HEK293 (cell line): ENCODE measurements at regions not wholly inside any gene's neighbourhood (a gene's known extent, or its start where the extent isn't known, plus 50 kb on each side); places are given as distances from the start of the nearest gene placed in this dataset.

ENCODE experiments used
- CTCF ChIA-PET: fragments of 350-600 bp; formaldehyde crosslinking; extraction: SDS; loops from one replicate; lab custom pipeline; 2021; ENCODE audit warnings: antibody characterized with exemption; lab: Yijun Ruan, JAX
- POLR2A ChIA-PET: fragments of 300-600 bp; formaldehyde crosslinking; extraction: SDS; loops from one replicate; lab custom pipeline; 2020; ENCODE audit warnings: antibody characterized with exemption, inconsistent platforms; lab: Yijun Ruan, JAX
- H3K27ac ChIP-seq: fragments of 200-500 bp; sonication (Bioruptor generic); 2 replicates; pipeline ENCODE4 v1.5.1; 2014; ENCODE audit warnings: low read depth, low read length, control low read depth, inconsistent platforms; ENCODE audit errors: extremely low read depth
- H3K36me3 ChIP-seq, 2 experiments: fragments of 200-500 bp in 1 of 2; sonication (Bioruptor generic) in 1 of 2; 1 replicate in 1 of 2; 2 replicates in 1 of 2; pipeline ENCODE4 v1.5.1; 2014 to 2017; ENCODE audit warnings: inconsistent platforms in 2 of 2, low read length in 2 of 2; ENCODE audit not compliant: control insufficient read depth in 2 of 2, insufficient read depth in 1 of 2
- H3K4me1 ChIP-seq: fragments of 200-500 bp; sonication (Bioruptor generic); 2 replicates; pipeline ENCODE4 v1.5.1; 2014; ENCODE audit warnings: mild to moderate bottlenecking, low read length, inconsistent platforms; ENCODE audit not compliant: control insufficient read depth, insufficient read depth
- H3K4me3 ChIP-seq: 2 replicates; pipeline ENCODE4 v1.5.1; 2011; ENCODE audit warnings: low read depth, mild to moderate bottlenecking, control low read depth, low read length, moderate library complexity
- H3K9me3 ChIP-seq: fragments of 200-500 bp; sonication (Bioruptor generic); 2 replicates; pipeline ENCODE4 v1.5.1; 2014; ENCODE audit warnings: low read depth, low read length, inconsistent platforms; ENCODE audit not compliant: control insufficient read depth, insufficient read depth
- GLIS2 ChIP-seq: fragments of 450-650 bp; formaldehyde crosslinking; IDR thresholded peaks from 2 replicates; pipeline ENCODE4 v1.5.1; 2016; ENCODE audit warnings: missing biosample characterization, missing genetic modification characterization
- HOXC10 ChIP-seq: sonication (generic); formaldehyde crosslinking; IDR thresholded peaks from 2 replicates; pipeline ENCODE4 v1.8.1; 2023; ENCODE audit warnings: mild to moderate bottlenecking, missing genetic modification reagents
- KLF8 ChIP-seq: fragments of 450-650 bp; formaldehyde crosslinking; IDR thresholded peaks from 2 replicates; pipeline ENCODE4 v1.5.1; 2016; ENCODE audit warnings: missing biosample characterization, missing genetic modification characterization
- MEIS1 ChIP-seq: sonication (generic); formaldehyde crosslinking; IDR thresholded peaks from 2 replicates; pipeline ENCODE4 v1.8.1; 2022; ENCODE audit warnings: missing genetic modification reagents, mild to moderate bottlenecking, borderline replicate concordance
- PRDM2 ChIP-seq: fragments of 450-650 bp; formaldehyde crosslinking; IDR thresholded peaks from 2 replicates; pipeline ENCODE4 v1.5.1; 2016; ENCODE audit warnings: missing biosample characterization, missing genetic modification characterization, borderline replicate concordance
- SCRT2 ChIP-seq: fragments of 450-650 bp; formaldehyde crosslinking; IDR thresholded peaks from 2 replicates; pipeline ENCODE4 v1.5.1; 2016; ENCODE audit warnings: missing biosample characterization, missing genetic modification characterization
- SP2 ChIP-seq: fragments of 450-650 bp; formaldehyde crosslinking; IDR thresholded peaks from 2 replicates; pipeline ENCODE4 v1.5.1; 2016; ENCODE audit warnings: missing biosample characterization, missing genetic modification characterization
- ZBTB11 ChIP-seq: fragments of 450-650 bp; formaldehyde crosslinking; conservative IDR thresholded peaks from 2 replicates; pipeline ENCODE4 v1.5.1; 2016; ENCODE audit warnings: low read depth, missing biosample characterization, missing genetic modification characterization
- ZBTB48 ChIP-seq: fragments of 450-650 bp; formaldehyde crosslinking; IDR thresholded peaks from 2 replicates; pipeline ENCODE4 v1.5.1; 2016; ENCODE audit warnings: missing biosample characterization, missing genetic modification characterization
- ZFP41 ChIP-seq: fragments of 450-650 bp; formaldehyde crosslinking; IDR thresholded peaks from 2 replicates; pipeline ENCODE4 v1.5.1; 2016; ENCODE audit warnings: missing biosample characterization, missing genetic modification characterization, borderline replicate concordance
- ZNF155 ChIP-seq: fragments of 450-650 bp; formaldehyde crosslinking; IDR thresholded peaks from 2 replicates; pipeline ENCODE4 v1.5.1; 2016; ENCODE audit warnings: missing biosample characterization, missing genetic modification characterization
- ZNF157 ChIP-seq: fragments of 450-650 bp; formaldehyde crosslinking; IDR thresholded peaks from 2 replicates; pipeline ENCODE4 v1.5.1; 2016; ENCODE audit warnings: missing biosample characterization, missing genetic modification characterization
- ZNF169 ChIP-seq: fragments of 450-650 bp; formaldehyde crosslinking; IDR thresholded peaks from 2 replicates; pipeline ENCODE4 v1.5.1; 2016; ENCODE audit warnings: missing biosample characterization, missing genetic modification characterization
- ZNF174 ChIP-seq: fragments of 450-650 bp; formaldehyde crosslinking; IDR thresholded peaks from 2 replicates; pipeline ENCODE4 v1.5.0; 2017; ENCODE audit warnings: missing biosample characterization, mild to moderate bottlenecking, missing genetic modification characterization
- ZNF248 ChIP-seq: fragments of 450-650 bp; formaldehyde crosslinking; IDR thresholded peaks from 2 replicates; pipeline ENCODE4 v1.5.1; 2017; ENCODE audit warnings: missing biosample characterization, missing genetic modification characterization
- ZNF280C ChIP-seq: fragments of 450-650 bp; formaldehyde crosslinking; IDR thresholded peaks from 2 replicates; pipeline ENCODE4 v1.5.1; 2016; ENCODE audit warnings: missing biosample characterization, missing genetic modification characterization
- ZNF302 ChIP-seq: fragments of 450-650 bp; formaldehyde crosslinking; IDR thresholded peaks from 2 replicates; pipeline ENCODE4 v1.5.1; 2016; ENCODE audit warnings: missing biosample characterization, missing genetic modification characterization, low read depth
- ZNF362 ChIP-seq: fragments of 450-650 bp; formaldehyde crosslinking; IDR thresholded peaks from 2 replicates; pipeline ENCODE4 v1.5.1; 2016; ENCODE audit warnings: missing biosample characterization, missing genetic modification characterization
- ZNF416 ChIP-seq: fragments of 450-650 bp; formaldehyde crosslinking; IDR thresholded peaks from 2 replicates; pipeline ENCODE4 v1.5.1; 2016; ENCODE audit warnings: missing biosample characterization, missing genetic modification characterization
- ZNF529 ChIP-seq: fragments of 450-650 bp; formaldehyde crosslinking; IDR thresholded peaks from 2 replicates; pipeline ENCODE4 v1.5.1; 2017; ENCODE audit warnings: missing genetic modification characterization, missing biosample characterization; ENCODE audit not compliant: insufficient replicate concordance
- ZNF677 ChIP-seq: fragments of 450-650 bp; IDR thresholded peaks from 2 replicates; pipeline ENCODE4 v1.5.0; 2018; ENCODE audit warnings: missing biosample characterization, mild to moderate bottlenecking, missing genetic modification characterization, moderate library complexity

GRCh38 chr13:75153386-75153785, 328.6 kb downstream of the TBC1D4 start:
- Histone ChIP-seq H3K4me1 (no peaks in the 10 kb centered on the region), H3K9me3 (no peaks in the 10 kb centered on the region), H3K27ac (no peak overlapping the region), H3K36me3 (no peaks in the 10 kb centered on the region), H3K4me3 (no peak overlapping the region)
- ChIA-PET CTCF (no interaction called here), POLR2A (no interaction called here)
- TF ChIP-seq ZNF169 (no peak), ZFP41 (tag by site-specific recombination) (no peak), ZBTB48 (tag by site-specific recombination) (no peak), ZNF529 (tag by site-specific recombination) (no peak)

GRCh38 chr13:75151081-75151643, 330.8 kb downstream of the TBC1D4 start:
- Histone ChIP-seq H3K4me3 (no peak overlapping the region), H3K36me3 (no peaks in the 10 kb centered on the region), H3K9me3 (no peaks in the 10 kb centered on the region), H3K27ac (no peak overlapping the region), H3K4me1 (no peaks in the 10 kb centered on the region)
- POLR2A ChIA-PET: no interaction called here
- CTCF ChIA-PET: interaction anchor here (0.6 kb wide), 1 partner anchor 102 kb away, joined by 3 read pairs; no protein-coding TSS in a partner anchor
- TF ChIP-seq ZNF416: no peak
- TF ChIP-seq SP2 (tag by site-specific recombination): no peak
- no peak for TF ChIP-seq ZNF280C
- TF ChIP-seq ZNF157 (tag by site-specific recombination): no peak
- TF ChIP-seq ZBTB11 (tag by site-specific recombination): no peak
- no peak for TF ChIP-seq SCRT2 (tag by site-specific recombination)
- TF ChIP-seq MEIS1 (CRISPR knock-in tag): no peak
- no peak for TF ChIP-seq HOXC10
- TF ChIP-seq ZNF677 (tag by site-specific recombination): no peak
- no peak for TF ChIP-seq ZNF174
- TF ChIP-seq ZNF302 (tag by site-specific recombination): no peak
- TF ChIP-seq ZNF155 (tag by site-specific recombination): no peak

GRCh38 chr13:75149776-75150175, 332.2 kb downstream of the TBC1D4 start:
- CTCF ChIA-PET: no interaction called here
- POLR2A ChIA-PET: no interaction called here
- Histone ChIP-seq H3K27ac (no peak overlapping the region), H3K36me3 (no peaks in the 10 kb centered on the region), H3K4me1 (no peaks in the 10 kb centered on the region), H3K9me3 (no peaks in the 10 kb centered on the region), H3K4me3 (no peak overlapping the region)
- no peak for TF ChIP-seq KLF8 (tag by site-specific recombination)
- TF ChIP-seq ZNF248: no peak
- TF ChIP-seq GLIS2: no peak
- no peak for TF ChIP-seq ZNF362 (tag by site-specific recombination)
- TF ChIP-seq PRDM2 (tag by site-specific recombination): no peak
